Stomach (tissue), 4 donors: ENCODE measurements at regions not wholly inside any gene's neighbourhood (a gene's known extent, or its start where the extent isn't known, plus 50 kb on each side); places are given as distances from the start of the nearest gene placed in this dataset.

ENCODE experiments used
- CTCF ChIP-seq, 7 experiments: fragments of 450-650 bp in 4 of 7; fragments of 200-600 bp in 3 of 7; sonication (generic) in 3 of 7; IDR thresholded peaks; one replicate each; pipeline ENCODE4 v1.5.1; 2016 to 2019; ENCODE audit warnings: antibody characterized with exemption in 7 of 7, control low read depth in 2 of 7, mild to moderate bottlenecking in 1 of 7
- EP300 ChIP-seq: sonication (generic); formaldehyde crosslinking; IDR thresholded peaks from one replicate; pipeline ENCODE4 v1.6.1; 2017; ENCODE audit warnings: antibody characterized with exemption
- POLR2AphosphoS5 ChIP-seq, 3 donors: sonication (generic); formaldehyde crosslinking; IDR thresholded peaks; one replicate each; pipeline ENCODE4 v1.6.1; 2016; ENCODE audit warnings: antibody characterized with exemption in 3 of 3

GRCh38 chr17:34850964-34851363 lies 110.3 kb downstream of the CCT6B start:
- no peak for TF ChIP-seq CTCF (IDR thresholded peaks at IDR 0.05)
- no peak for TF ChIP-seq EP300
- no peak for TF ChIP-seq POLR2AphosphoS5 (IDR thresholded peaks at IDR 0.05)
